Neural progenitor cell (in vitro differentiated cells): ENCODE measurements at regions not wholly inside any gene's neighbourhood (a gene's known extent, or its start where the extent isn't known, plus 50 kb on each side); places are given as distances from the start of the nearest gene placed in this dataset.

Source experiments
- DNase-seq: peaks from one replicate; pipeline ENCODE4 v3.0.0-alpha.2; 2016; ENCODE audit warnings: low spot score
- H2AFZ ChIP-seq: fragments of 200-600 bp; sonication (generic); replicated peaks from 2 replicates; pipeline ENCODE4 v1.6.1; 2016; ENCODE audit warnings: antibody characterized with exemption
- H3F3A ChIP-seq: fragments of 200-600 bp; sonication (generic); 2 replicates; pipeline ENCODE4 v1.6.1; 2016; ENCODE audit warnings: antibody characterized with exemption, low read depth
- H3K27ac ChIP-seq: fragments of 200-600 bp; sonication (generic); 2 replicates; pipeline ENCODE4 v1.5.1; 2016; ENCODE audit warnings: mild to moderate bottlenecking
- H3K27me3 ChIP-seq: fragments of 200-600 bp; sonication (generic); 2 replicates; pipeline ENCODE4 v1.6.1; 2016; ENCODE audit warnings: mild to moderate bottlenecking, moderate library complexity
- H3K36me3 ChIP-seq: fragments of 200-600 bp; sonication (generic); 2 replicates; pipeline ENCODE4 v1.5.1; 2016
- H3K4me1 ChIP-seq: fragments of 200-600 bp; sonication (generic); 2 replicates; pipeline ENCODE4 v1.6.1; 2016; ENCODE audit warnings: mixed run types
- H3K4me2 ChIP-seq: fragments of 200-600 bp; sonication (generic); 2 replicates; pipeline ENCODE4 v1.6.1; 2016
- H3K4me3 ChIP-seq: fragments of 200-600 bp; sonication (generic); 2 replicates; pipeline ENCODE4 v1.5.1; 2016
- H3K79me2 ChIP-seq: fragments of 200-600 bp; sonication (generic); 2 replicates; pipeline ENCODE4 v1.6.1; 2016; ENCODE audit warnings: low read depth
- H3K9ac ChIP-seq: fragments of 200-600 bp; sonication (generic); 2 replicates; pipeline ENCODE4 v1.6.1; 2016
- H3K9me3 ChIP-seq: fragments of 200-600 bp; sonication (generic); 2 replicates; pipeline ENCODE4 v1.5.1; 2016; ENCODE audit warnings: low read depth
- H4K20me1 ChIP-seq: fragments of 200-600 bp; sonication (generic); 2 replicates; pipeline ENCODE4 v1.6.1; 2016; ENCODE audit warnings: low read depth
- H3K27ac Mint-ChIP-seq: 3 replicates; pipeline ENCODE4 v1.8.0; 2021; ENCODE audit warnings: mixed read lengths
- H3K27me3 Mint-ChIP-seq: 2 replicates; pipeline ENCODE4 v1.8.0; 2022; ENCODE audit warnings: low read depth, mild to moderate bottlenecking, inconsistent platforms, moderate library complexity, mixed read lengths; ENCODE audit not compliant: insufficient read depth
- H3K36me3 Mint-ChIP-seq: 3 replicates; pipeline ENCODE4 v1.8.0; 2021; ENCODE audit warnings: mixed read lengths
- H3K4me1 Mint-ChIP-seq: 3 replicates; pipeline ENCODE4 v1.8.0; 2021; ENCODE audit warnings: mixed read lengths
- H3K4me3 Mint-ChIP-seq: 3 replicates; pipeline ENCODE4 v1.8.0; 2021; ENCODE audit warnings: mild to moderate bottlenecking, moderate library complexity, mixed read lengths
- H3K9me3 Mint-ChIP-seq: 3 replicates; pipeline ENCODE4 v1.8.0; 2020; ENCODE audit warnings: mixed read lengths
- EZH2 ChIP-seq: fragments of 200-600 bp; sonication (generic); IDR thresholded peaks from 2 replicates; pipeline ENCODE4 v1.6.1; 2017; ENCODE audit warnings: antibody characterized with exemption, mild to moderate bottlenecking, moderate library complexity
- EZH2phosphoT487 ChIP-seq: fragments of 200-600 bp; sonication (generic); IDR thresholded peaks from 2 replicates; pipeline ENCODE4 v1.6.1; 2017; ENCODE audit warnings: antibody characterized with exemption
- TF ChIP-seq, protein P1 (sequence below): fragments of 200-600 bp; sonication (generic); IDR thresholded peaks from 2 replicates; pipeline ENCODE4 v1.5.1; 2017; ENCODE audit warnings: antibody characterized with exemption, mild to moderate bottlenecking

DNA sequence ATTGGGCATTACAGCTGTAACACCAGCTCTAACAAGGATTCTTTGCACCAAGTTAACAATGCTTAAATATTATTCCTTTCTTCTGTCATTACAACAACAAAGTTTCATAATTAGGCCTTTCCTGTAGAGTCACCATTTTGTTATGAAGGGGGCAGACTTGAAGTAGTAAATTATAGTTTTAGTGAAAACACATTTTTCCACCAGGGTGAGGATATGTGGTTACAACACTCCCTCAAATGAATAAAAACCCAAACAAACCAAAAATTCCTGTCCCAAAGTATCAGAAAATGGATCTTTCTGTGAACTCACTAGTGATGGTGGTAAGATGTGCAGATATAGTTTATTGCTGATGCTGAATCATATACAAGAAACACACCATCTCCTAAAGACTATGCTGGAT, 250.5 kb upstream of the TUT7 start:
- Histone ChIP-seq H3K27me3 (no peaks in the 10 kb centered on the region), H4K20me1 (no peaks in the 10 kb centered on the region), H3K36me3 (no peaks in the 10 kb centered on the region), H3K4me3 (no peak overlapping the region), H3K4me2 (peak overlapping the region; percentile 59), H3F3A (peaks cover 22% of the 10 kb centered on the region), H2AFZ (no peak overlapping the region), H3K27ac (no peak overlapping the region), H3K79me2 (no peaks in the 10 kb centered on the region), H3K4me1 (peaks cover 49% of the 10 kb centered on the region), H3K9ac (no peak overlapping the region), H3K9me3 (no peaks in the 10 kb centered on the region)
- Mint-ChIP-seq H3K4me1 (peaks cover 27% of the 10 kb centered on the region), H3K4me3 (no peak overlapping the region), H3K27me3 (no peaks in the 10 kb centered on the region), H3K27ac (no peak overlapping the region), H3K36me3 (no peaks in the 10 kb centered on the region), H3K9me3 (no peaks in the 10 kb centered on the region)
- TF ChIP-seq EZH2 (no peak), EZH2phosphoT487 (no peak)
- TF ChIP-seq, protein P1, sequence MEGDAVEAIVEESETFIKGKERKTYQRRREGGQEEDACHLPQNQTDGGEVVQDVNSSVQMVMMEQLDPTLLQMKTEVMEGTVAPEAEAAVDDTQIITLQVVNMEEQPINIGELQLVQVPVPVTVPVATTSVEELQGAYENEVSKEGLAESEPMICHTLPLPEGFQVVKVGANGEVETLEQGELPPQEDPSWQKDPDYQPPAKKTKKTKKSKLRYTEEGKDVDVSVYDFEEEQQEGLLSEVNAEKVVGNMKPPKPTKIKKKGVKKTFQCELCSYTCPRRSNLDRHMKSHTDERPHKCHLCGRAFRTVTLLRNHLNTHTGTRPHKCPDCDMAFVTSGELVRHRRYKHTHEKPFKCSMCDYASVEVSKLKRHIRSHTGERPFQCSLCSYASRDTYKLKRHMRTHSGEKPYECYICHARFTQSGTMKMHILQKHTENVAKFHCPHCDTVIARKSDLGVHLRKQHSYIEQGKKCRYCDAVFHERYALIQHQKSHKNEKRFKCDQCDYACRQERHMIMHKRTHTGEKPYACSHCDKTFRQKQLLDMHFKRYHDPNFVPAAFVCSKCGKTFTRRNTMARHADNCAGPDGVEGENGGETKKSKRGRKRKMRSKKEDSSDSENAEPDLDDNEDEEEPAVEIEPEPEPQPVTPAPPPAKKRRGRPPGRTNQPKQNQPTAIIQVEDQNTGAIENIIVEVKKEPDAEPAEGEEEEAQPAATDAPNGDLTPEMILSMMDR, result no peak
- DNase-seq, result no peak

DNA sequence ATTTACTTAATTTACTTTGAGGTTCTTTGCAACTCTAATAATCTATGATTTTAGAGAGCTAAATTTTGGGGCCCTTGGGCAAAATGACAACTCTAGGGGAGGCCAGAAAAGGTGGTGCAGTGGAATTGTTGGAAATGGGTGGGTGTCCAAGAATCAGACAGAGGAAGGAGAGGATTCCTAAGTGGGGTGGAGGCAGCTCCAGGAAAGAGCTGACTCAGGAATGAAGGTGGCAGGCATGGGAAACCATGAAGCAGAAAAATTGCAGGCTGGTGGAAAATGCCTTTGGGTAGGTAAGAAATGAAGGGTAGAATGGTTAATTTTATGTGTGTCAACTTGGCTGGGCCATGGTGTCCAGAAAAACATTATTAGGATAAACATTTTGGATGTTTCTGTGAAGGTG, 248.5 kb upstream of the TUT7 start:
- Histone ChIP-seq H2AFZ (no peak overlapping the region), H4K20me1 (no peaks in the 10 kb centered on the region), H3K4me3 (no peak overlapping the region), H3K4me2 (peak overlapping the region; percentile 72), H3K9me3 (no peaks in the 10 kb centered on the region), H3K36me3 (no peaks in the 10 kb centered on the region), H3K79me2 (no peaks in the 10 kb centered on the region), H3K4me1 (peaks cover 69% of the 10 kb centered on the region), H3F3A (peaks cover 42% of the 10 kb centered on the region), H3K9ac (no peak overlapping the region), H3K27me3 (no peaks in the 10 kb centered on the region), H3K27ac (no peak overlapping the region)
- no peaks in the 10 kb centered on the region for H3K36me3 Mint-ChIP-seq
- H3K27ac Mint-ChIP-seq, result peak overlapping the region; percentile 50
- H3K4me3 Mint-ChIP-seq, result no peak overlapping the region
- DNase-seq, result no peak
- TF ChIP-seq, protein P1, result no peak
- no peak for TF ChIP-seq EZH2
- no peak for TF ChIP-seq EZH2phosphoT487
- H3K4me1 Mint-ChIP-seq, result peaks cover 43% of the 10 kb centered on the region
- no peaks in the 10 kb centered on the region for H3K27me3 Mint-ChIP-seq
- no peaks in the 10 kb centered on the region for H3K9me3 Mint-ChIP-seq

DNA sequence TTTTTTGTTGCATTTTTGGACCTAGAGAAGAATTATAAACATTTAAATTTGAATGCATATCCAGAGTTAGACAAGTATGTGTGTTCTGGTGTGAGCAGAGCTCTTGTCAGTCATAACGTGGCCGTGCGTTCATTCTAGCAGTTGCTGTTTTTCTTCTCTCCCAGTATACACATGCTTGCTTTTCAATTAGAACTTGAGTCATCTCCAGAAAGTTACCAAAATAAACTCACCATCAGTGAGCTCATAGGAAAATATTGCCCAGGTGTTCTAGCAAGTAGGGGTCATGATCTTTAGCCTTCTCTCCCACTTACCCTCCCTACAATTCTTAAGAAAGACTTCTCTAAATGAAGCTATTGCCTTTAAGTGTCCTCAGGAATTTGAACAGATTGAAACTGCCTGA, 247.5 kb upstream of the TUT7 start:
- Histone ChIP-seq H3K27ac (peak overlapping the region; percentile 14), H3K4me2 (peak overlapping the region; percentile 72), H3K4me1 (peaks cover 72% of the 10 kb centered on the region), H2AFZ (no peak overlapping the region), H3K9me3 (no peaks in the 10 kb centered on the region), H3K79me2 (no peaks in the 10 kb centered on the region), H3F3A (peaks cover 47% of the 10 kb centered on the region), H3K9ac (no peak overlapping the region), H3K27me3 (no peaks in the 10 kb centered on the region), H4K20me1 (no peaks in the 10 kb centered on the region), H3K4me3 (no peak overlapping the region), H3K36me3 (no peaks in the 10 kb centered on the region)
- Mint-ChIP-seq H3K27me3 (no peaks in the 10 kb centered on the region), H3K27ac (no peak overlapping the region), H3K4me1 (peaks cover 44% of the 10 kb centered on the region), H3K4me3 (no peak overlapping the region), H3K9me3 (peaks cover 5% of the 10 kb centered on the region), H3K36me3 (no peaks in the 10 kb centered on the region)
- TF ChIP-seq EZH2phosphoT487, result no peak
- no peak for TF ChIP-seq EZH2
- TF ChIP-seq, protein P1, result no peak
- DNase-seq, result no peak

DNA sequence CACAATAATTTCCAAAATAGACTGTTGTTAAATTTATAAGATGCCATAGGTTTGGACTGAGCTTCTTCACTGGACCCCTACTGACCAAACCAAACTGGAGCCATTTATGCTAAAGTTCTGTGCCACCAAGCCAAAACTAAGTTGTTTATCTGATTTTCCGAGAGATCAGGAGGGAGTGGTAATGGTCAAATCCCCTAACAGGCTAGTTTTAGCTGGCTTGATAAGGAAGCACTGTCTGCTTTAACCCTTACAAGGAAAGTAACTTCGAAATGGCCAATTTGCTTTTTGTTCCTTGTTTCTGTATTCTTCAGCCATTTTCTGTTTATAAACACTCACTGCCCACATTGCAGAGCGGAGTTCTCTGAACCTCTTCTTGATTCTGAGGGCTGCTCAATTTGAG, 246.8 kb upstream of the TUT7 start:
- H3K27me3 Mint-ChIP-seq, result no peaks in the 10 kb centered on the region
- Histone ChIP-seq H3K4me1 (peaks cover 72% of the 10 kb centered on the region), H3F3A (peaks cover 47% of the 10 kb centered on the region), H3K27ac (peak overlapping the region; percentile 11), H3K9me3 (no peaks in the 10 kb centered on the region), H2AFZ (peak overlapping the region; percentile 1), H3K36me3 (no peaks in the 10 kb centered on the region), H3K27me3 (no peaks in the 10 kb centered on the region), H3K9ac (no peak overlapping the region), H3K79me2 (no peaks in the 10 kb centered on the region), H3K4me2 (peak overlapping the region; percentile 72), H4K20me1 (no peaks in the 10 kb centered on the region), H3K4me3 (no peak overlapping the region)
- no peak for TF ChIP-seq EZH2
- TF ChIP-seq, protein P1, result no peak
- no peak for TF ChIP-seq EZH2phosphoT487
- no peak overlapping the region for H3K4me3 Mint-ChIP-seq
- H3K36me3 Mint-ChIP-seq, result no peaks in the 10 kb centered on the region
- DNase-seq, result no peak
- H3K27ac Mint-ChIP-seq, result peak overlapping the region; percentile 4
- H3K4me1 Mint-ChIP-seq, result peaks cover 44% of the 10 kb centered on the region
- peaks cover 10% of the 10 kb centered on the region for H3K9me3 Mint-ChIP-seq
